Parathyroid adenoma (tissue), 2 donors: ENCODE measurements at regions not wholly inside any gene's neighbourhood (a gene's known extent, or its start where the extent isn't known, plus 50 kb on each side); places are given as distances from the start of the nearest gene placed in this dataset.

Experiments
- H2AFZ ChIP-seq: fragments of 300-600 bp; sonication (generic); one replicate; pipeline ENCODE4 v1.7.0; 2017; ENCODE audit warnings: antibody characterized with exemption, mild to moderate bottlenecking
- H3K27ac ChIP-seq: fragments of 300-600 bp; sonication (generic); one replicate; pipeline ENCODE4 v1.7.0; 2017
- H3K27me3 ChIP-seq: fragments of 300-600 bp; sonication (generic); one replicate; pipeline ENCODE4 v1.7.0; 2017; ENCODE audit warnings: low read length; ENCODE audit not compliant: control insufficient read depth, insufficient read depth
- H3K36me3 ChIP-seq: fragments of 300-600 bp; sonication (generic); one replicate; pipeline ENCODE4 v1.7.0; 2017; ENCODE audit warnings: low read length; ENCODE audit not compliant: control insufficient read depth, insufficient read depth
- H3K4me1 ChIP-seq: fragments of 300-600 bp; sonication (generic); one replicate; pipeline ENCODE4 v1.7.0; 2017; ENCODE audit warnings: control low read depth
- H3K4me2 ChIP-seq: fragments of 300-600 bp; sonication (generic); one replicate; pipeline ENCODE4 v1.7.0; 2017; ENCODE audit warnings: low read length
- H3K4me3 ChIP-seq: fragments of 300-600 bp; sonication (generic); one replicate; pipeline ENCODE4 v1.7.0; 2017; ENCODE audit warnings: low read depth, low read length
- H3K79me2 ChIP-seq: fragments of 300-600 bp; sonication (generic); one replicate; pipeline ENCODE4 v1.7.0; 2017; ENCODE audit warnings: control low read depth
- H3K9ac ChIP-seq: fragments of 300-600 bp; sonication (generic); one replicate; pipeline ENCODE4 v1.7.0; 2017; ENCODE audit warnings: mild to moderate bottlenecking
- H3K9me3 ChIP-seq: fragments of 300-600 bp; sonication (generic); one replicate; pipeline ENCODE4 v1.7.0; 2017; ENCODE audit warnings: low read length; ENCODE audit not compliant: control insufficient read depth
- CTCF ChIP-seq: fragments of 300-600 bp; sonication (generic); IDR thresholded peaks from one replicate; pipeline ENCODE4 v1.7.0; 2017; ENCODE audit warnings: antibody characterized with exemption, mild to moderate bottlenecking
- donor health status: primary hyperparathyroidism.

- H3K9ac ChIP-seq = no peak overlapping the region
- no peak for TF ChIP-seq CTCF
- no peak overlapping the region for H3K27ac ChIP-seq
Measured at GRCh38 chr3:76267851-76268380, 482.6 kb upstream of the ZNF717 start.

GRCh38 chr3:76293856-76294255 lies 508.5 kb upstream of the ZNF717 start:
- H3K36me3 ChIP-seq = no peaks in the 10 kb centered on the region
- H2AFZ ChIP-seq = no peak overlapping the region
- H3K4me2 ChIP-seq = no peak overlapping the region
- no peak for TF ChIP-seq CTCF
- H3K27me3 ChIP-seq = no peaks in the 10 kb centered on the region
- H3K9ac ChIP-seq = no peak overlapping the region
- no peak overlapping the region for H3K4me3 ChIP-seq
- H3K4me1 ChIP-seq = no peaks in the 10 kb centered on the region
- H3K27ac ChIP-seq = no peak overlapping the region
- no peaks in the 10 kb centered on the region for H3K79me2 ChIP-seq
- H3K9me3 ChIP-seq = no peaks in the 10 kb centered on the region

More at GRCh38 chr3:76267851-76268380, 482.6 kb upstream of the ZNF717 start:
- no peaks in the 10 kb centered on the region for H3K79me2 ChIP-seq
- no peak overlapping the region for H3K4me3 ChIP-seq
- no peak overlapping the region for H3K4me2 ChIP-seq
- no peak overlapping the region for H2AFZ ChIP-seq
- H3K27me3 ChIP-seq = no peaks in the 10 kb centered on the region
- no peaks in the 10 kb centered on the region for H3K36me3 ChIP-seq
- no peaks in the 10 kb centered on the region for H3K9me3 ChIP-seq
- no peaks in the 10 kb centered on the region for H3K4me1 ChIP-seq

GRCh38 chr3:76300746-76301145 lies 515.4 kb upstream of the ZNF717 start:
- no peaks in the 10 kb centered on the region for H3K9me3 ChIP-seq
- no peaks in the 10 kb centered on the region for H3K79me2 ChIP-seq
- H3K27ac ChIP-seq = no peak overlapping the region
- no peak for TF ChIP-seq CTCF
- H2AFZ ChIP-seq = no peak overlapping the region
- no peak overlapping the region for H3K4me3 ChIP-seq
- H3K4me1 ChIP-seq = no peaks in the 10 kb centered on the region
- H3K27me3 ChIP-seq = no peaks in the 10 kb centered on the region
- no peak overlapping the region for H3K4me2 ChIP-seq
- no peaks in the 10 kb centered on the region for H3K36me3 ChIP-seq
- no peak overlapping the region for H3K9ac ChIP-seq

- H3K9me3 ChIP-seq = no peaks in the 10 kb centered on the region
- no peaks in the 10 kb centered on the region for H3K36me3 ChIP-seq
Measured at GRCh38 chr3:76307556-76307955, 522.2 kb upstream of the ZNF717 start.

More at GRCh38 chr3:76307556-76307955, 522.2 kb upstream of the ZNF717 start:
- no peak for TF ChIP-seq CTCF
- H3K4me2 ChIP-seq = no peak overlapping the region
- H2AFZ ChIP-seq = no peak overlapping the region
- no peak overlapping the region for H3K27ac ChIP-seq
- no peaks in the 10 kb centered on the region for H3K27me3 ChIP-seq
- H3K4me3 ChIP-seq = no peak overlapping the region
- H3K79me2 ChIP-seq = no peaks in the 10 kb centered on the region
- no peaks in the 10 kb centered on the region for H3K4me1 ChIP-seq
- H3K9ac ChIP-seq = no peak overlapping the region
